Trophoblast cell (in vitro differentiated cells and primary cell): ENCODE measurements at regions not wholly inside any gene's neighbourhood (a gene's known extent, or its start where the extent isn't known, plus 50 kb on each side); places are given as distances from the start of the nearest gene placed in this dataset.

ENCODE experiments used
- DNase-seq, 2 donors: peaks; one replicate each; pipeline ENCODE4 v3.0.0-alpha.2; 2016
- H2AFZ ChIP-seq: 2 replicates; pipeline ENCODE4 v1.6.1; 2013; ENCODE audit warnings: low read length, moderate library complexity, mild to moderate bottlenecking; ENCODE audit not compliant: insufficient read depth, poor library complexity
- H2AK5ac ChIP-seq: 2 replicates; pipeline ENCODE4 v1.6.1; 2013; ENCODE audit warnings: mild to moderate bottlenecking, low read length
- H2BK120ac ChIP-seq: 2 replicates; pipeline ENCODE4 v1.6.1; 2013; ENCODE audit warnings: low read length, mild to moderate bottlenecking, moderate library complexity; ENCODE audit not compliant: insufficient read depth, poor library complexity
- H2BK12ac ChIP-seq: 2 replicates; pipeline ENCODE4 v1.6.1; 2013; ENCODE audit warnings: mild to moderate bottlenecking, low read length, moderate library complexity
- H2BK5ac ChIP-seq: 2 replicates; pipeline ENCODE4 v1.6.1; 2013; ENCODE audit warnings: low read length, low read depth, moderate library complexity, mild to moderate bottlenecking; ENCODE audit not compliant: poor library complexity
- H3K14ac ChIP-seq: 2 replicates; pipeline ENCODE4 v1.6.1; 2013; ENCODE audit warnings: mild to moderate bottlenecking, low read length
- H3K18ac ChIP-seq: 2 replicates; pipeline ENCODE4 v1.6.1; 2013; ENCODE audit warnings: mild to moderate bottlenecking, low read length
- H3K23ac ChIP-seq: 2 replicates; pipeline ENCODE4 v1.6.1; 2013; ENCODE audit warnings: low read length
- H3K27ac ChIP-seq: 2 replicates; pipeline ENCODE4 v1.5.1; 2013; ENCODE audit warnings: low read depth, mild to moderate bottlenecking, inconsistent platforms, low read length, moderate library complexity
- H3K27me3 ChIP-seq: 2 replicates; pipeline ENCODE4 v1.6.1; 2013; ENCODE audit warnings: inconsistent platforms, mild to moderate bottlenecking, low read length, moderate library complexity; ENCODE audit not compliant: insufficient read depth
- H3K36me3 ChIP-seq, 2 experiments: 1 replicate in 1 of 2; 2 replicates in 1 of 2; pipeline ENCODE4 v1.6.1; 2013; ENCODE audit warnings: low read length in 2 of 2, mild to moderate bottlenecking in 2 of 2, moderate library complexity in 1 of 2; ENCODE audit not compliant: insufficient read depth in 2 of 2, control insufficient read depth in 1 of 2
- H3K4ac ChIP-seq: 2 replicates; pipeline ENCODE4 v1.6.1; 2013; ENCODE audit warnings: low read depth, mild to moderate bottlenecking, low read length, moderate library complexity
- H3K4me1 ChIP-seq, 2 experiments: 1 replicate in 1 of 2; 2 replicates in 1 of 2; pipeline ENCODE4 v1.6.1; 2013; ENCODE audit warnings: low read length in 2 of 2, mild to moderate bottlenecking in 2 of 2, moderate library complexity in 1 of 2; ENCODE audit not compliant: insufficient read depth in 2 of 2, control insufficient read depth in 1 of 2
- H3K4me2 ChIP-seq: 2 replicates; pipeline ENCODE4 v1.6.1; 2013; ENCODE audit warnings: inconsistent platforms, mild to moderate bottlenecking, low read length, moderate library complexity
- H3K4me3 ChIP-seq: 2 replicates; pipeline ENCODE4 v1.5.1; 2013; ENCODE audit warnings: mild to moderate bottlenecking, low read depth, low read length, inconsistent platforms
- H3K79me1 ChIP-seq: one replicate; pipeline ENCODE4 v1.6.1; 2013; ENCODE audit warnings: low read length
- H3K79me2 ChIP-seq: 2 replicates; pipeline ENCODE4 v1.6.1; 2013; ENCODE audit warnings: low read length, mild to moderate bottlenecking; ENCODE audit not compliant: control insufficient read depth, insufficient read depth, poor library complexity
- H3K9ac ChIP-seq: 2 replicates; pipeline ENCODE4 v1.6.1; 2013; ENCODE audit warnings: mild to moderate bottlenecking, low read length
- H3K9me3 ChIP-seq: 2 replicates; pipeline ENCODE4 v1.6.1; 2013; ENCODE audit warnings: low read depth, mild to moderate bottlenecking, control low read depth, inconsistent platforms, low read length; ENCODE audit not compliant: insufficient read depth
- H4K12ac ChIP-seq: 2 replicates; pipeline ENCODE4 v1.6.1; 2013; ENCODE audit warnings: low read depth, mild to moderate bottlenecking, low read length, moderate library complexity
- H4K8ac ChIP-seq: 2 replicates; pipeline ENCODE4 v1.6.1; 2013; ENCODE audit warnings: low read depth, mild to moderate bottlenecking, low read length, moderate library complexity
- H4K91ac ChIP-seq: one replicate; pipeline ENCODE4 v1.6.1; 2013; ENCODE audit warnings: low read depth, mild to moderate bottlenecking, low read length, moderate library complexity
- WGBS: extraction: QIAGEN DNeasy Blood & Tissue Kit; methylation state at CpG from one replicate; pipeline ENCODE4 v1.1.7; 2013; ENCODE audit warnings: missing lambda C conversion rate; ENCODE audit not compliant: insufficient read length, insufficient coverage; ENCODE audit errors: extremely low coverage; 5-methylcytosine and 5-hydroxymethylcytosine counted together

- Histone ChIP-seq H3K14ac (no peak overlapping the region), H3K9me3 (no peaks in the 10 kb centered on the region)
- no CpG with 5 or more reads among the region's 2 CpGs for WGBS
These were observed 443.8 kb upstream of the GJE1 start for GRCh38 chr6:141688916-141689315.

GRCh38 chr6:141685416-141685815 lies 447.3 kb upstream of the GJE1 start:
- no peaks in the 10 kb centered on the region for H3K79me2 ChIP-seq
- H2BK12ac ChIP-seq = no peak overlapping the region
- H4K91ac ChIP-seq = no peak overlapping the region
- no peak overlapping the region for H2AK5ac ChIP-seq
- H3K9me3 ChIP-seq = no peaks in the 10 kb centered on the region
- no peak overlapping the region for H3K9ac ChIP-seq
- H3K14ac ChIP-seq = no peak overlapping the region
- WGBS = no CpG with 5 or more reads among the region's 1 CpG
- H3K27me3 ChIP-seq = no peaks in the 10 kb centered on the region
- H3K23ac ChIP-seq = no peak overlapping the region
- no peak overlapping the region for H3K4me2 ChIP-seq
- no peak overlapping the region for H4K12ac ChIP-seq
- no peaks in the 10 kb centered on the region for H3K79me1 ChIP-seq
- H3K4me3 ChIP-seq = no peak overlapping the region
- H3K4me1 ChIP-seq = no peaks in the 10 kb centered on the region
- H3K18ac ChIP-seq = no peak overlapping the region
- peak; percentile 18 to 77 for DNase-seq
- no peak overlapping the region for H2BK120ac ChIP-seq
- H3K36me3 ChIP-seq = no peaks in the 10 kb centered on the region
- no peak overlapping the region for H3K27ac ChIP-seq
- no peak overlapping the region for H2BK5ac ChIP-seq
- H2AFZ ChIP-seq = no peak overlapping the region
- no peak overlapping the region for H3K4ac ChIP-seq
- no peak overlapping the region for H4K8ac ChIP-seq

More at GRCh38 chr6:141688916-141689315, 443.8 kb upstream of the GJE1 start:
- no peak overlapping the region for H3K23ac ChIP-seq
- H2AFZ ChIP-seq = no peak overlapping the region
- no peak overlapping the region for H3K27ac ChIP-seq
- H2BK12ac ChIP-seq = no peak overlapping the region
- no peak overlapping the region for H2AK5ac ChIP-seq
- no peak overlapping the region for H3K4me2 ChIP-seq
- H4K91ac ChIP-seq = no peak overlapping the region
- H3K4me3 ChIP-seq = no peak overlapping the region
- H3K27me3 ChIP-seq = no peaks in the 10 kb centered on the region
- H3K79me1 ChIP-seq = no peaks in the 10 kb centered on the region
- H4K12ac ChIP-seq = no peak overlapping the region
- no peak overlapping the region for H2BK5ac ChIP-seq
- H3K79me2 ChIP-seq = no peaks in the 10 kb centered on the region
- H3K9ac ChIP-seq = no peak overlapping the region
- no peaks in the 10 kb centered on the region for H3K36me3 ChIP-seq
- no peak overlapping the region for H3K18ac ChIP-seq
- no peaks in the 10 kb centered on the region for H3K4me1 ChIP-seq
- no peak overlapping the region for H3K4ac ChIP-seq
- DNase-seq = no peak
- no peak overlapping the region for H4K8ac ChIP-seq
- H2BK120ac ChIP-seq = no peak overlapping the region

GRCh38 chr6:141682391-141682790 lies 450.3 kb upstream of the GJE1 start:
- H2BK12ac ChIP-seq = no peak overlapping the region
- H3K4me2 ChIP-seq = no peak overlapping the region
- H3K27ac ChIP-seq = no peak overlapping the region
- H3K79me2 ChIP-seq = no peaks in the 10 kb centered on the region
- H4K8ac ChIP-seq = no peak overlapping the region
- H3K18ac ChIP-seq = no peak overlapping the region
- no peaks in the 10 kb centered on the region for H3K36me3 ChIP-seq
- H3K23ac ChIP-seq = no peak overlapping the region
- no peaks in the 10 kb centered on the region for H3K79me1 ChIP-seq
- H3K4ac ChIP-seq = no peak overlapping the region
- H3K27me3 ChIP-seq = no peaks in the 10 kb centered on the region
- H4K12ac ChIP-seq = no peak overlapping the region
- no peaks in the 10 kb centered on the region for H3K4me1 ChIP-seq
- no peaks in the 10 kb centered on the region for H3K9me3 ChIP-seq
- H3K9ac ChIP-seq = no peak overlapping the region
- H2BK5ac ChIP-seq = no peak overlapping the region
- H4K91ac ChIP-seq = no peak overlapping the region
- no peak overlapping the region for H2AFZ ChIP-seq
- no peak overlapping the region for H3K4me3 ChIP-seq
- no peak overlapping the region for H2BK120ac ChIP-seq
- H2AK5ac ChIP-seq = no peak overlapping the region
- no peak overlapping the region for H3K14ac ChIP-seq
- DNase-seq = no peak

- Histone ChIP-seq H3K14ac (no peak overlapping the region), H3K79me1 (no peaks in the 10 kb centered on the region), H3K4ac (no peak overlapping the region), H3K18ac (no peak overlapping the region), H2AFZ (no peak overlapping the region), H2AK5ac (no peak overlapping the region), H3K9me3 (no peaks in the 10 kb centered on the region), H3K27ac (no peak overlapping the region), H3K23ac (no peak overlapping the region), H4K8ac (no peak overlapping the region), H3K4me3 (no peak overlapping the region), H4K12ac (no peak overlapping the region), H3K4me1 (no peaks in the 10 kb centered on the region), H3K36me3 (no peaks in the 10 kb centered on the region), H3K4me2 (no peak overlapping the region), H3K27me3 (no peaks in the 10 kb centered on the region), H2BK12ac (no peak overlapping the region), H3K9ac (no peak overlapping the region), H3K79me2 (no peaks in the 10 kb centered on the region), H4K91ac (no peak overlapping the region), H2BK5ac (no peak overlapping the region), H2BK120ac (no peak overlapping the region)
- peak in 1 of 2 donors; percentile 68 for DNase-seq
- WGBS = no CpG with 5 or more reads among the region's 4 CpGs
These were observed 455.0 kb upstream of the GJE1 start for GRCh38 chr6:141677598-141678211.
